ENCODE measurements at regions not wholly inside any gene's neighbourhood (a gene's known extent, or its start where the extent isn't known, plus 50 kb on each side); places are given as distances from the start of the nearest gene placed in this dataset.

DNA sequence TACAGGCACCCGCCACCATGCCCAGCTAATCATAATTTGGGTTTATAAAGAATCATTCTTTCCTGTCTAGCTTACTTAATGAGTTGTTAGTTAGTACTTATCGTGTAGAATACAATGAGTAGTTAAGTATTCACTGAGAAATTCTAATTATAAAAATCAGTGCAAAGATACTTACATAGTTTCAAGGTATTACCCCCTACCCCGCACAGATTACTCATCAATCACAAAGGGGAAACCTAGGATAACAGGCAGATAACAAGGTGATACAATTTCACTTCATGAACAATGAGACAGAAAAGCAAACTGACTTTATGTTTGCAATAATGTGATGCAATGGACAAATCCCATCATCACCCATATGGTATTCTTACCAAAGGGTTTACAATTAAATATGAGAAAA lies 109.6 kb downstream of the FAM174A start:
- H3K27me3 Mint-ChIP-seq, result no peaks in the 10 kb centered on the region
- Histone ChIP-seq H3K4me3 (ENCODE audit: low read length) (no peak overlapping the region), H3K36me3 (ENCODE audit: insufficient read depth, low read length) (no peaks in the 10 kb centered on the region), H3K27me3 (ENCODE audit: control insufficient read depth in 1 of 2, insufficient read depth in 2 of 2, low read length in 2 of 2) (no peaks in the 10 kb centered on the region), H3K27ac (ENCODE audit: low read depth in 1 of 2, low read length in 2 of 2) (no peak overlapping the region), H3K9me3 (ENCODE audit: control insufficient read depth in 1 of 2, insufficient read depth in 1 of 2, low read length in 2 of 2) (no peaks in the 10 kb centered on the region), H3K4me1 (ENCODE audit: insufficient read depth, low read length) (no peaks in the 10 kb centered on the region)
- H3K4me3 Mint-ChIP-seq, result no peak overlapping the region
- no peak for DNase-seq
- no peaks in the 10 kb centered on the region for H3K36me3 Mint-ChIP-seq (ENCODE audit: low read depth)
- H3K27ac Mint-ChIP-seq, result no peak overlapping the region
- TF ChIP-seq, protein P1, sequence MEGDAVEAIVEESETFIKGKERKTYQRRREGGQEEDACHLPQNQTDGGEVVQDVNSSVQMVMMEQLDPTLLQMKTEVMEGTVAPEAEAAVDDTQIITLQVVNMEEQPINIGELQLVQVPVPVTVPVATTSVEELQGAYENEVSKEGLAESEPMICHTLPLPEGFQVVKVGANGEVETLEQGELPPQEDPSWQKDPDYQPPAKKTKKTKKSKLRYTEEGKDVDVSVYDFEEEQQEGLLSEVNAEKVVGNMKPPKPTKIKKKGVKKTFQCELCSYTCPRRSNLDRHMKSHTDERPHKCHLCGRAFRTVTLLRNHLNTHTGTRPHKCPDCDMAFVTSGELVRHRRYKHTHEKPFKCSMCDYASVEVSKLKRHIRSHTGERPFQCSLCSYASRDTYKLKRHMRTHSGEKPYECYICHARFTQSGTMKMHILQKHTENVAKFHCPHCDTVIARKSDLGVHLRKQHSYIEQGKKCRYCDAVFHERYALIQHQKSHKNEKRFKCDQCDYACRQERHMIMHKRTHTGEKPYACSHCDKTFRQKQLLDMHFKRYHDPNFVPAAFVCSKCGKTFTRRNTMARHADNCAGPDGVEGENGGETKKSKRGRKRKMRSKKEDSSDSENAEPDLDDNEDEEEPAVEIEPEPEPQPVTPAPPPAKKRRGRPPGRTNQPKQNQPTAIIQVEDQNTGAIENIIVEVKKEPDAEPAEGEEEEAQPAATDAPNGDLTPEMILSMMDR (IDR thresholded peaks at IDR 0.05), result no peak
- peaks cover 9% of the 10 kb centered on the region for H3K4me1 Mint-ChIP-seq (ENCODE audit: low read depth)
- intact Hi-C loops (cut with DNase I, micrococcal nuclease), result no loop called here
- ChIA-PET POLR2A (no interaction called here), CTCF (no interaction called here)
- ATAC-seq (ENCODE audit: poor library complexity), result no peak
- H3K9me3 Mint-ChIP-seq, result no peaks in the 10 kb centered on the region

DNA sequence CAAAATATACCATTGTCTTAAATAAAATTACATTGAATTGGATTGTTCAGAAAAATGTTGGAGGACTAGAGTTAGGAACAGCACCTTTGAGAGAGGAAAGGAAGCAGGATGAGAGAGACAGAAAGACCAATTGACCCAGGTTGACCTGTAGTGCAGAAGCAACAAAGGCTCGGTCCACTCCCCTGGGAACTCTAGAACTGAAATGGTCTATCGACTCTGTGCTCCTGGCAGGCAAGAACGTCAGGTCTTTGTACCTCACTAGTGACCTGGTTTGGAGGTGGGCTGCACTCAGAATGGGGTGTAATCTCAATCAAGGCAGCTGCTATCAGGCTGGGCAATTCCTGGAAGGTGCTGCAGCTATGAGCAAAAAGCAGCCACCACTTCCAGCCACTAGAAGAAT lies 110.8 kb downstream of the FAM174A start:
- no peak for DNase-seq
- Histone ChIP-seq H3K9me3 (ENCODE audit: control insufficient read depth in 1 of 2, insufficient read depth in 1 of 2, low read length in 2 of 2) (no peaks in the 10 kb centered on the region), H3K36me3 (ENCODE audit: insufficient read depth, low read length) (no peaks in the 10 kb centered on the region), H3K4me3 (ENCODE audit: low read length) (no peak overlapping the region), H3K4me1 (ENCODE audit: insufficient read depth, low read length) (no peaks in the 10 kb centered on the region), H3K27ac (ENCODE audit: low read depth in 1 of 2, low read length in 2 of 2) (no peak overlapping the region), H3K27me3 (ENCODE audit: control insufficient read depth in 1 of 2, insufficient read depth in 2 of 2, low read length in 2 of 2) (no peaks in the 10 kb centered on the region)
- Mint-ChIP-seq H3K9me3 (no peaks in the 10 kb centered on the region), H3K27ac (no peak overlapping the region), H3K27me3 (no peaks in the 10 kb centered on the region), H3K4me1 (ENCODE audit: low read depth) (peaks cover 9% of the 10 kb centered on the region), H3K36me3 (ENCODE audit: low read depth) (no peaks in the 10 kb centered on the region), H3K4me3 (no peak overlapping the region)
- POLR2A ChIA-PET, result no interaction called here
- intact Hi-C loops (cut with DNase I, micrococcal nuclease), result no loop called here
- no peak for ATAC-seq (ENCODE audit: poor library complexity)
- CTCF ChIA-PET, result no interaction called here
- TF ChIP-seq, protein P1 (IDR thresholded peaks at IDR 0.05), result no peak

DNA sequence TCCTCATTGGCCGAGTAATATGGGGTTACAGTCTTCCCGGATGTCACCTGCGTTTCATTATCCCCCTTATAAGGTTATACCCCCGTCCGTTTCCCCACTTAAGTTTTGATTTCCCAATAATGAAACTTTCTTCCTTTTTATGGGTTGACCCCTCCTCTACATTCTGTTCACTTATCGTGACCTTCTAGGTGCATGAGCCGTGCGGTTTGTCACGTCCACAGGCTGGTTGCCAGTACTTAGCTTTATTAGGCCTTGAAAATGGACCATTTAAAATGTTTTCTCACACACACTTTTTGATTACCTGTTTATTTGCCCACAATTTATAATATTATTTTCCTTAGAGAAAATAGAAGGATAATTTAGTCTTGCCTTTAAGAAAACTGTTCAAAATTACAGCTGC lies 111.5 kb downstream of the FAM174A start:
- POLR2A ChIA-PET, result no interaction called here
- H3K9me3 Mint-ChIP-seq, result no peaks in the 10 kb centered on the region
- no peak overlapping the region for H3K4me3 ChIP-seq (ENCODE audit: low read length)
- peaks cover 9% of the 10 kb centered on the region for H3K4me1 Mint-ChIP-seq (ENCODE audit: low read depth)
- no peaks in the 10 kb centered on the region for H3K36me3 Mint-ChIP-seq (ENCODE audit: low read depth)
- no peaks in the 10 kb centered on the region for H3K36me3 ChIP-seq (ENCODE audit: insufficient read depth, low read length)
- H3K27me3 ChIP-seq (ENCODE audit: control insufficient read depth in 1 of 2, insufficient read depth in 2 of 2, low read length in 2 of 2), result no peaks in the 10 kb centered on the region
- CTCF ChIA-PET, result no interaction called here
- DNase-seq (no peak), ATAC-seq (ENCODE audit: poor library complexity) (no peak)
- no peaks in the 10 kb centered on the region for H3K9me3 ChIP-seq (ENCODE audit: control insufficient read depth in 1 of 2, insufficient read depth in 1 of 2, low read length in 2 of 2)
- no peak overlapping the region for H3K4me3 Mint-ChIP-seq
- no peak overlapping the region for H3K27ac Mint-ChIP-seq
- H3K4me1 ChIP-seq (ENCODE audit: insufficient read depth, low read length), result no peaks in the 10 kb centered on the region
- TF ChIP-seq, protein P1 (IDR thresholded peaks at IDR 0.05), result no peak
- H3K27me3 Mint-ChIP-seq, result no peaks in the 10 kb centered on the region
- intact Hi-C loops (cut with DNase I, micrococcal nuclease), result no loop called here
- no peak overlapping the region for H3K27ac ChIP-seq (ENCODE audit: low read depth in 1 of 2, low read length in 2 of 2)
